Heart right ventricle (tissue), 16 donors: ENCODE measurements at regions not wholly inside any gene's neighbourhood (a gene's known extent, or its start where the extent isn't known, plus 50 kb on each side); places are given as distances from the start of the nearest gene placed in this dataset.

Experiments
- ATAC-seq, 8 donors: fragments of 200-7000 bp; cut with Tn5 transposase; one replicate each; pipeline ENCODE4 v1.9.1; 2020; ENCODE audit warnings: mild to moderate bottlenecking in 8 of 8, moderate library complexity in 8 of 8, moderate number of reproducible peaks in 1 of 8
- DNase-seq, 2 donors: peaks; one replicate each; pipeline ENCODE4 v3.0.0-alpha.2; 2020
- H3K27ac ChIP-seq, 10 donors: fragments of 200-600 bp; sonication (generic) in 2 of 10; one replicate each; pipeline versions ENCODE4 v1.5.0 to v1.8.0; 2020 to 2022; ENCODE audit warnings: mild to moderate bottlenecking in 3 of 10
- H3K27me3 ChIP-seq, 7 donors: fragments of 200-600 bp; one replicate each; pipeline ENCODE4 v1.8.0; 2021 to 2022; ENCODE audit warnings: mild to moderate bottlenecking in 2 of 7
- H3K36me3 ChIP-seq, 9 donors: fragments of 200-600 bp; sonication (generic) in 1 of 9; one replicate each; pipeline versions ENCODE4 v1.5.0 to v1.8.0; 2020 to 2022; ENCODE audit warnings: mild to moderate bottlenecking in 2 of 9
- H3K4me1 ChIP-seq, 9 donors: fragments of 200-600 bp; sonication (generic) in 1 of 9; one replicate each; pipeline versions ENCODE4 v1.5.0 to v1.8.0; 2020 to 2022; ENCODE audit warnings: mild to moderate bottlenecking in 4 of 9
- H3K4me3 ChIP-seq, 10 donors: fragments of 200-600 bp; sonication (generic) in 2 of 10; one replicate each; pipeline versions ENCODE4 v1.5.0 to v1.8.0; 2020 to 2022; ENCODE audit warnings: mild to moderate bottlenecking in 7 of 10, moderate library complexity in 2 of 10
- H3K9me3 ChIP-seq, 11 donors: fragments of 200-600 bp in 10 of 11; sonication (generic) in 2 of 11; one replicate each; pipeline versions ENCODE4 v1.5.0 to v1.8.0; 2013 to 2022; ENCODE audit warnings: mild to moderate bottlenecking in 2 of 11, control low read depth in 1 of 11, moderate library complexity in 1 of 11
- CTCF ChIP-seq, 9 donors: fragments of 200-600 bp; sonication (generic) in 2 of 9; IDR thresholded peaks; one replicate each; pipeline versions ENCODE4 v1.5.0 to v1.8.0; 2021 to 2022; ENCODE audit warnings: antibody characterized with exemption in 9 of 9, mild to moderate bottlenecking in 5 of 9, moderate library complexity in 1 of 9
- WGBS, 2 donors: extraction: QIAGEN DNeasy Blood & Tissue Kit; methylation state at CpG; one replicate each; pipeline ENCODE4 v1.1.7; 2013; ENCODE audit warnings: inconsistent platforms in 1 of 2; 5-methylcytosine and 5-hydroxymethylcytosine counted together
- intact Hi-C, 10 donors: fragments of 100-400 bp; cut with DNase I; formaldehyde crosslinking; loops; one replicate each; pipeline versions ENCODE4 v1.11.1 to v1.14.2; 2022
- donor health status: Arrhythmogenic right ventricular cardiomyopathy.
- donor health status: ischemic (EF 13 %, LVEDD 7.1; RV severe dilation, severe dysfunction).
- donor health status: healthy with polysubstance abuse.
- donor health status: DM: no; HTN: yes; CAD: no.
- donor health status: DM: no; HTN: no; CAD: no.
- donor health status: ischemic (EF 25% LVEDD 6.9; RV normal size, moderate dysfunction).
- donor health status: ischemic (EF 25% LVEDD 5.7; RV mildly dilated, moderate dysfunction).
- donor health status: healthy.
- donor health status: DM: yes; HTN: yes; CAD: no.
- donor health status: Ischemic cardiomyopathy.
- donor health status: ischemic (EF 35%, LVEDD 5.7; RV mildly dilated, moderate dysfunction).
- donor health status: nonischemic (EF 11% LVEDD 7.7; RV severe dilation, severe dysfunction).
- donor health status: DM: yes; HTN: yes; CAD: no.
- donor health status: PGD.
- donor health status: ischemic (EF 29% LVEDD 5.4; RV normal size, mild dysfunction).
- donor health status: nonischemic (EF 23%, LVEDD 6.1; RV moderate dilation, normal function).

- DNase-seq = no peak
- WGBS, 2 donors = 60 to 71% methylated on average over 6 of the region's 6 CpGs
- Histone ChIP-seq H3K36me3 (no peaks in the 10 kb centered on the region), H3K9me3 (no peaks in the 10 kb centered on the region), H3K4me1 (no peaks in the 10 kb centered on the region), H3K27ac (no peak overlapping the region), H3K4me3 (no peak overlapping the region), H3K27me3 (peaks cover 0 to 5% (median 0%) of the 10 kb centered on the region in 7 donors)
- TF ChIP-seq CTCF (IDR thresholded peaks at IDR 0.05) = no peak
- no peak for ATAC-seq
- intact Hi-C loops = no loop called here
Measured at GRCh38 chr9:120098584-120098983, 481.4 kb downstream of the CDK5RAP2 start.

GRCh38 chr9:120091206-120091605 is 488.8 kb downstream of the CDK5RAP2 start:
- WGBS, 2 donors = 53 to 68% methylated on average over 3 of the region's 3 CpGs
- H3K27me3 ChIP-seq = peaks cover 0 to 3% (median 0%) of the 10 kb centered on the region in 7 donors
- peaks cover 0 to 5% (median 0%) of the 10 kb centered on the region in 11 donors for H3K9me3 ChIP-seq
- H3K36me3 ChIP-seq = no peaks in the 10 kb centered on the region
- H3K4me3 ChIP-seq = no peak overlapping the region
- DNase-seq (no peak), ATAC-seq (no peak)
- intact Hi-C loops = no loop called here
- no peak overlapping the region for H3K27ac ChIP-seq
- TF ChIP-seq CTCF (IDR thresholded peaks at IDR 0.05) = no peak
- no peaks in the 10 kb centered on the region for H3K4me1 ChIP-seq

GRCh38 chr9:120080849-120081248 is 499.1 kb downstream of the CDK5RAP2 start:
- no peak for TF ChIP-seq CTCF (IDR thresholded peaks at IDR 0.05)
- DNase-seq = no peak
- no peaks in the 10 kb centered on the region for H3K36me3 ChIP-seq
- intact Hi-C loops = no loop called here
- H3K27me3 ChIP-seq = peaks cover 0 to 19% (median 4%) of the 10 kb centered on the region in 7 donors
- peaks cover 0 to 28% (median 10%) of the 10 kb centered on the region in 11 donors for H3K9me3 ChIP-seq
- H3K27ac ChIP-seq = no peak overlapping the region
- 29 to 43% methylated on average over 8 of the region's 8 CpGs for WGBS, 2 donors
- no peak overlapping the region for H3K4me3 ChIP-seq
- no peak for ATAC-seq
- H3K4me1 ChIP-seq = no peaks in the 10 kb centered on the region

- no peak for TF ChIP-seq CTCF (IDR thresholded peaks at IDR 0.05)
- Histone ChIP-seq H3K9me3 (peaks cover 0 to under 1% (median 0%) of the 10 kb centered on the region in 11 donors), H3K27me3 (peaks cover 0 to 26% (median 4%) of the 10 kb centered on the region in 7 donors), H3K27ac (no peak overlapping the region), H3K4me3 (no peak overlapping the region), H3K36me3 (no peaks in the 10 kb centered on the region), H3K4me1 (no peaks in the 10 kb centered on the region)
- 82 to 87% methylated on average over 2 of the region's 2 CpGs for WGBS, 2 donors
- intact Hi-C loops = no loop called here
- DNase-seq = no peak
- ATAC-seq = no peak
Measured at GRCh38 chr9:120078112-120078511, 501.9 kb downstream of the CDK5RAP2 start.
